DOHH2 (cell line): ENCODE measurements at regions not wholly inside any gene's neighbourhood (a gene's known extent, or its start where the extent isn't known, plus 50 kb on each side); places are given as distances from the start of the nearest gene placed in this dataset.
"Not testable (repeated sequence)": the region's sequence is repeated elsewhere in the genome, so short reads cannot be mapped to it uniquely, and the experiment has no call there.

ENCODE experiments used
- H3F3A ChIP-seq: fragments of 200-600 bp; sonication (generic), shearing (Covaris generic); 2 replicates; pipeline ENCODE4 v1.6.0; 2016; ENCODE audit warnings: antibody characterized with exemption, mild to moderate bottlenecking; ENCODE audit not compliant: control insufficient read depth, insufficient read depth
- H3K27ac ChIP-seq: fragments of 200-600 bp; sonication (generic); 2 replicates; pipeline ENCODE4 v1.5.1; 2014; ENCODE audit warnings: low read depth, mild to moderate bottlenecking, low read length, moderate library complexity
- H3K27me3 ChIP-seq: fragments of 200-600 bp; sonication (generic); 2 replicates; pipeline ENCODE4 v1.6.1; 2014; ENCODE audit warnings: mild to moderate bottlenecking, low read length, mixed read lengths; ENCODE audit not compliant: control insufficient read depth
- H3K36me3 ChIP-seq: fragments of 200-600 bp; sonication (generic); 2 replicates; pipeline ENCODE4 v1.6.1; 2014; ENCODE audit warnings: mild to moderate bottlenecking, low read length, moderate library complexity, mixed read lengths; ENCODE audit not compliant: control insufficient read depth
- H3K4me1 ChIP-seq: fragments of 200-600 bp; sonication (generic); 2 replicates; pipeline ENCODE4 v1.6.1; 2014; ENCODE audit warnings: mild to moderate bottlenecking, low read length, mixed read lengths; ENCODE audit not compliant: control insufficient read depth
- H3K4me2 ChIP-seq: fragments of 200-600 bp; sonication (generic); 2 replicates; pipeline ENCODE4 v1.6.0; 2014; ENCODE audit warnings: mild to moderate bottlenecking, low read length, moderate library complexity
- H3K4me3 ChIP-seq: fragments of 200-600 bp; sonication (generic); 2 replicates; pipeline ENCODE4 v1.5.1; 2014; ENCODE audit warnings: mild to moderate bottlenecking, low read length, mixed read lengths
- H3K79me2 ChIP-seq: fragments of 200-600 bp; sonication (generic); 2 replicates; pipeline ENCODE4 v1.6.1; 2014; ENCODE audit warnings: mild to moderate bottlenecking, low read length, mixed read lengths; ENCODE audit not compliant: control insufficient read depth
- H3K9me2 ChIP-seq: fragments of 200-600 bp; sonication (generic); replicated peaks from 2 replicates; pipeline ENCODE4 v1.6.1; 2014; ENCODE audit warnings: mild to moderate bottlenecking, low read length, mixed read lengths; ENCODE audit not compliant: control insufficient read depth
- H3K9me3 ChIP-seq: fragments of 200-600 bp; sonication (generic); 2 replicates; pipeline ENCODE4 v1.6.1; 2014; ENCODE audit warnings: antibody characterized with exemption, low read length, mixed read lengths; ENCODE audit not compliant: control insufficient read depth, insufficient read depth
- H4K20me1 ChIP-seq: fragments of 200-600 bp; sonication (generic); 2 replicates; pipeline ENCODE4 v1.6.0; 2014; ENCODE audit warnings: low read depth, mild to moderate bottlenecking, antibody characterized with exemption, low read length, moderate library complexity; ENCODE audit not compliant: control insufficient read depth, insufficient read depth
- EZH2phosphoT487 ChIP-seq: fragments of 200-600 bp; sonication (generic); IDR thresholded peaks from 2 replicates; pipeline ENCODE4 v1.6.1; 2017; ENCODE audit warnings: borderline replicate concordance, mild to moderate bottlenecking, antibody characterized with exemption, low read length, moderate library complexity, mixed read lengths
- TF ChIP-seq, protein P1 (sequence below): fragments of 200-600 bp; sonication (generic); IDR thresholded peaks from one replicate; pipeline ENCODE4 v1.5.1; 2014; ENCODE audit warnings: antibody characterized with exemption, mild to moderate bottlenecking, low read depth, low read length; ENCODE audit not compliant: poor library complexity, severe bottlenecking

DNA sequence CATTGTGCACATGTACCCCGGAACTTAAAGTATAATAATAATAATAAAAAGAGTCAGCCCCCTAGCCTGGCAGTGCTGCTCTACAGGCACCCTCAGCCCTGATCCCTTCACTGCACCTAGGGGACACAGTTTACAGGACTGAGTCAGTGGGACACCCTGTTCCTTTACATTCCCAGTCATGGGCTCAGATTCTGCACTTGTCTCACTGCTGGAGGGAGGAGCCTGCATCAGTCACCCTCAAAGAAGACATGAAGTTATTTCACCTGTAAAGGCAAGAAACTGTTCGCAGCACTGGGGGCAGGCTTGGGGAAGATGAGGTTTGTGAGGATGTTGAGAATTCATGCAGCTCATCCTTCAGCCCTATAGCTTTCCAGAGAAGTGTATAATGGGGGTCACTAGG, 50.7 kb upstream of the VPREB1 start:
- no peaks in the 10 kb centered on the region for H3K9me2 ChIP-seq
- H3K27ac ChIP-seq, result peak overlapping the region; percentile 96
- H3K36me3 ChIP-seq, result peaks cover 17% of the 10 kb centered on the region
- peaks cover 22% of the 10 kb centered on the region for H3K79me2 ChIP-seq
- H3K4me3 ChIP-seq, result peak overlapping the region; percentile 9; the same call in 1 of the 2 replicates
- H3K27me3 ChIP-seq, result no peaks in the 10 kb centered on the region
- peak overlapping the region; percentile 64 for H3K4me2 ChIP-seq
- H3K9me3 ChIP-seq, result no peaks in the 10 kb centered on the region
- peaks cover 35% of the 10 kb centered on the region for H3F3A ChIP-seq
- peaks cover 50% of the 10 kb centered on the region for H3K4me1 ChIP-seq
- no peaks in the 10 kb centered on the region for H4K20me1 ChIP-seq
- TF ChIP-seq, protein P1, sequence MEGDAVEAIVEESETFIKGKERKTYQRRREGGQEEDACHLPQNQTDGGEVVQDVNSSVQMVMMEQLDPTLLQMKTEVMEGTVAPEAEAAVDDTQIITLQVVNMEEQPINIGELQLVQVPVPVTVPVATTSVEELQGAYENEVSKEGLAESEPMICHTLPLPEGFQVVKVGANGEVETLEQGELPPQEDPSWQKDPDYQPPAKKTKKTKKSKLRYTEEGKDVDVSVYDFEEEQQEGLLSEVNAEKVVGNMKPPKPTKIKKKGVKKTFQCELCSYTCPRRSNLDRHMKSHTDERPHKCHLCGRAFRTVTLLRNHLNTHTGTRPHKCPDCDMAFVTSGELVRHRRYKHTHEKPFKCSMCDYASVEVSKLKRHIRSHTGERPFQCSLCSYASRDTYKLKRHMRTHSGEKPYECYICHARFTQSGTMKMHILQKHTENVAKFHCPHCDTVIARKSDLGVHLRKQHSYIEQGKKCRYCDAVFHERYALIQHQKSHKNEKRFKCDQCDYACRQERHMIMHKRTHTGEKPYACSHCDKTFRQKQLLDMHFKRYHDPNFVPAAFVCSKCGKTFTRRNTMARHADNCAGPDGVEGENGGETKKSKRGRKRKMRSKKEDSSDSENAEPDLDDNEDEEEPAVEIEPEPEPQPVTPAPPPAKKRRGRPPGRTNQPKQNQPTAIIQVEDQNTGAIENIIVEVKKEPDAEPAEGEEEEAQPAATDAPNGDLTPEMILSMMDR, result no peak
- no peak for TF ChIP-seq EZH2phosphoT487

DNA sequence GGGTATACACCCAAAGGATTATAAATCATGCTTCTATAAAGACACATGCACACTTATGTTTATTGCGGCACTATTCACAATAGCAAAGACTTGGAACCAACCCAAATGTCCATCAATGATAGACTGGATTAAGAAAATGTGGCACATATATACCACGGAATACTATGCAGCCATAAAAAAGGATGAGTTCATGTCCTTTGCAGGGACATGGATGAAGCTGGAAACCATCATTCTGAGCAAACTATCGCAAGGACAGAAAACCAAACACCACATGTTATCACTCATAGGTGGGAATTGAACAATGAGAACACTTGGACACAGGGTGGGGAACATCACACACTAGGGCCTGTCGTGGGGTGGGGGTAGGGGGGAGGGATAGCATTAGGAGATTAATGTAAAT, 51.1 kb upstream of the VPREB1 start:
- not testable (repeated sequence) for H3K4me2 ChIP-seq, H3K4me3 ChIP-seq, H3K27me3 ChIP-seq, H3K9me3 ChIP-seq, H3K27ac ChIP-seq, H4K20me1 ChIP-seq, H3K9me2 ChIP-seq
- Histone ChIP-seq H3K36me3 (peaks cover 17% of the 10 kb centered on the region), H3F3A (peaks cover 31% of the 10 kb centered on the region), H3K4me1 (peaks cover 46% of the 10 kb centered on the region), H3K79me2 (peaks cover 22% of the 10 kb centered on the region)

DNA sequence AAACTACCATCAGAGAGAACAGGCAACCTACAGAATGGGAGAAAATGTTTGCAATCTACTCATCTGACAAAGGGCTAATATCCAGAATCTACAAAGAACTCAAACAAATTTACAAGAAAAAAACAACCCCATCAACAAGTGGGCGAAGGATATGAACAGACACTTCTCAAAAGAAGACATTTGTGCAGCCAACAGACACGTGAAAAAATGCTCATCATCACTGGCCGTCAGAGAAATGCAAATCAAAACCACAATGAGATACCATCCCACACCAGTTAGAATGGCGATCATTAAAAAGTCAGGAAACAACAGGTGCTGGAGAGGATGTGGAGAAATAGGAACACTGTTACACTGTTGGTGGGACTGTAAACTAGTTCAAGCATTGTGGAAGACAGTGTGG, 51.6 kb upstream of the VPREB1 start:
- H3K79me2 ChIP-seq, result peaks cover 22% of the 10 kb centered on the region
- H3K9me2 ChIP-seq, H3K27ac ChIP-seq, H3K27me3 ChIP-seq, H4K20me1 ChIP-seq, H3K9me3 ChIP-seq, H3K4me3 ChIP-seq, H3K4me2 ChIP-seq: not testable (repeated sequence)
- H3K36me3 ChIP-seq, result peaks cover 17% of the 10 kb centered on the region
- H3K4me1 ChIP-seq, result peaks cover 41% of the 10 kb centered on the region
- peaks cover 26% of the 10 kb centered on the region for H3F3A ChIP-seq

DNA sequence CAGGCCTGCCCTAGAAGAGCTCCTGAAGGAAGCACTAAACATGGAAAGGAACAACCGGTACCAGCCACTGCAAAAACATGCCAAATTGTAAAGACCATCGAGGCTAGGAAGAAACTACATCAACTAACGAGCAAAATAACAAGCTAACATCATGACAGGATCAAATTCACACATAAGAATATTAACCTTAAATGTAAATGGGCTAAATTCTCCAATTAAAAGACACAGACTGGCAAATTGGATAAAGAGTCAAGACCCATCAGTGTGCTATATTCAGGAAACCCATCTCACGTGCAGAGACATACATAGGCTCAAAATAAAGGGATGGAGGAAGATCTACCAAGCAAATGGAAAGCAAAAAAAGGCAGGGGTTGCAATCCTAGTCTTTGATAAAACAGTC, 54.8 kb upstream of the VPREB1 start:
- H3K9me2 ChIP-seq, result not testable (repeated sequence)
- peaks cover 19% of the 10 kb centered on the region for H3K4me1 ChIP-seq

DNA sequence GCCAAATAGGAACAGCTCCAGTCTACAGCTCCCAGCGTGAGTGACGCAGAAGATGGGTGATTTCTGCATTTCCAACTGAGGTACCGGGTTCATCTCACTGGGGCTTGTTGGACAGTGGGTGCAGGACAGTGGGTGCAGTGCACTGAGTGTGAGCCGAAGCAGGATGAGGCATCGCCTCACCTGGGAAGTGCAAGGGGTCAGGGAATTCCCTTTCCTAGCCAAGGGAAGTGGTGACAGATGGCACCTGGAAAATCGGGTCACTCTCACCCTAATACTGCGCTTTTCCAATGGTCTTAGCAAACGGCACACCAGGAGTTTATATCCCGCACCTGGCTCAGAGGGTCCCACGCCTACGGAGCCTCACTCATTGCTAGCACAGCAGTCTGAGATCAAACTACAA, 56.7 kb upstream of the VPREB1 start:
- not testable (repeated sequence) for H3K36me3 ChIP-seq, H3F3A ChIP-seq, H3K9me2 ChIP-seq, H3K79me2 ChIP-seq, H3K4me3 ChIP-seq, H3K4me2 ChIP-seq, H3K27ac ChIP-seq, H4K20me1 ChIP-seq, H3K27me3 ChIP-seq, H3K9me3 ChIP-seq
- H3K4me1 ChIP-seq, result peaks cover 11% of the 10 kb centered on the region

More for the DNA sequence above, 54.8 kb upstream of the VPREB1 start:
- H4K20me1 ChIP-seq, H3K9me3 ChIP-seq, H3F3A ChIP-seq, H3K27me3 ChIP-seq, H3K79me2 ChIP-seq, H3K27ac ChIP-seq, H3K4me2 ChIP-seq, H3K36me3 ChIP-seq, H3K4me3 ChIP-seq: not testable (repeated sequence)
